DMS114 treated with DMSO at 0.1 percent for 48 hours (cell line): ENCODE measurements at regions not wholly inside any gene's neighbourhood (a gene's known extent, or its start where the extent isn't known, plus 50 kb on each side); places are given as distances from the start of the nearest gene placed in this dataset.

Experiments
- DNase-seq: peaks from one replicate; lab custom pipeline; 2025; ENCODE audit not compliant: unreplicated experiment; lab: John Stamatoyannopoulos, UW

DNA sequence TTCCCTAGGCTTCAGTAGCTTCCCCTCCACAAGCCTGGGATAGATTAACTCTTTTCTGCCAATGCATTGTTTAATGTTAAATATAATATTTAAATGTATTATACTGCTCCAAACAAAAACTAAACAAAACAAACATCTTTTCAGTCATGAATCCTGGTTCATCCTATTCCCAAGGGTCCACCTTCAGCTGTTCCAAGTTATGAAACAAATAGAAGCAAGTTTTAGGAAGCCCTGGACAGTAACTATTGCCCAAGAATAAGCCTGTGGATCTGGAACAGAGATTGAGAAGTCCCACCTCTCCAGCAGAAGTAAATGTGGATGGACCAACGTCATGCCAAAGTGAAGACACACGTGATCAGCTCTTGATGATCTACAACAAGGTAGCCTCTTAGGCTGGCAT is 408.1 kb downstream of the SETD4 start:
- DNase-seq: no peak

DNA sequence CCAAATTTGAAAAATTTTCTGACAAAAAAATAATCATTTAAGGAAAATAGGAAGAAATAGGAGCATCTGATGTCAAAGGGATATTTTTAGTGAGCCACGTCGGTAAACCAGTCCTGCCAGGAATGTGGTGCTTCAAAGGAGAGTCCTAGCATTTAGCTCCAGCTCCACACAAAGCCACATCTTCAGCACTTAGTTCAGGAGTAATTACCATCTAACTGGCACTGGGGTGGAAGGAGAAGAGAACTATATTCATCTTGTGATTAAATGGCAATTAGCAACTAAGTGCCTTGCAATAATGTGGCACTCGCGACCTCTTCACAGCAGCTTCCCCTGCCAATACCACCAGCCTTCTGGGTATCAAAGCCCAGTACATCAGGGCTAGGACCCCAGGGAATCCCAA is 409.1 kb downstream of the SETD4 start:
- no peak for DNase-seq

DNA sequence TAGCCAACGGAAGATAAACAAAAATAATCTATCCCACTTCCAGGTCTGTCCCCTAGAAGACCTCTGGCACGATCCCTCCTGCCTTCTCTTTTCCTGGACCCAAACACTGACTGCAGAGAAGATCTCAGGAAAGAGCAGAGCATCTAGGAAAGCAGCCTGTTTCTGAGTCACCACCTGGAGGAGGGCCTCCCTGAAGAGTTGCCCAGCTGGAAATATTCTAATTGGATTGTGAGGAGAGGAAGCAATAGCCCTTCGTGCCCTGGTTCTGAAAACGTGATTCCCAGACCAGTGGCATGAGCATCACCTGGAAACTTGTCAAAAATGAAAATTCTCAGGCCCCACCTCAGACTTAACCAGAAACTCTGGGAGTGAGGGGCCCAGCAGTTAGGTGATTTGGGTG is 411.1 kb downstream of the SETD4 start:
- no peak for DNase-seq

DNA sequence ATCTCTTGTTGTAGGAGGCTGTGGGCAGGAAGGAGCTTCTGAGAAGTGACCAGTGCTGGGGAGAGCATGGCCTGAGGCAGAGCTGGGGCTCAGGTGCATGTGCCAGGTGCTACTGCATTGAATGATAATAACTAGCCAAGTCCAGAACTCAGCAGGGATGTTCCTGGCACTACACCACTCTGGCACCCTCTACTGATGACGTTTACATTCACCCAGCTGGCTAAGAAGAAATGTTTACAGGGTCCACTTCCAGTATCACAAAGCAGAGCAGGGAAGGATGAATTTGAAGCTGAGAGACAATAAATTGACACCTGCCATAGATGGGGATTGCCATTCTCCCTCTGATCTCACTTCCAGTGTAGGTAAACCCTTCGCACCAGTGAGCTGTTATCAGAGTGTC is 411.8 kb downstream of the SETD4 start:
- no peak for DNase-seq

DNA sequence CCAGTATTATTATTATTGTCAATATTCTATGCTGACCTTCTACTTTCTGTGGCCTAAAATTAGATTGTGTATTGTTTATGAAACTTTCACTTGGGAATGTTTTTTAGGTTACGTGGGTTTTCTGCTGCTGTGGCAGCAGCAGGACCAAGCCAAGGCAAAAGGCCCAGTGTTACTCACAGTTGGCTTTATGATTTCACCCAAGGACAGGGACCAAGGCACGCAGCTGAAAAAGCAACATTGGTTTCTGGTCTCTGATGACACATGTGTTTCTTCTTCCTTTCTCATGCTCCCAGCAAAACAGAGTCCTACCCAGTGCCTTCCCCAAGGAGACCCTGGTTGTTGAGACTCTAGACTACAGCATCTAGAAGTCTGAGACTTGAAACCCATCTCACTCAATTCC is 413.7 kb downstream of the SETD4 start:
- DNase-seq: no peak

DNA sequence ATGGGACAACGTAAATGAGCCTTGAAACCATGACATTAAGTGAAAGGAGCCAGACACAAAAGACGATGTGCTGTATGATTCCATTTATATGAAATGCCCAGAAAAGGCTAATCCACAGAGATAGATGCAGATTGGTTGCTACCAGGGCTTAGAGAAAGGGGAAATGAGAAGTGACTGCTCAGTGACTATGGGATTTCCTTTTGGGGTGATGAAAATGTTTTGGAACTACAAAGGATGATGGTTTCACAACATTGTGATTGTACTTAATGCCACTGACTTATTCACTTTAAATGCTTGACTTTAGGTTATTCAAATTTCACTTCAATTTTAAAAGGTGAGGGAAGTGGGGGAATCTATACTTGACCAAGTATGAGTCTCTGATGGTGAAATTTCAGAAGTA is 414.3 kb downstream of the SETD4 start:
- DNase-seq: no peak

DNA sequence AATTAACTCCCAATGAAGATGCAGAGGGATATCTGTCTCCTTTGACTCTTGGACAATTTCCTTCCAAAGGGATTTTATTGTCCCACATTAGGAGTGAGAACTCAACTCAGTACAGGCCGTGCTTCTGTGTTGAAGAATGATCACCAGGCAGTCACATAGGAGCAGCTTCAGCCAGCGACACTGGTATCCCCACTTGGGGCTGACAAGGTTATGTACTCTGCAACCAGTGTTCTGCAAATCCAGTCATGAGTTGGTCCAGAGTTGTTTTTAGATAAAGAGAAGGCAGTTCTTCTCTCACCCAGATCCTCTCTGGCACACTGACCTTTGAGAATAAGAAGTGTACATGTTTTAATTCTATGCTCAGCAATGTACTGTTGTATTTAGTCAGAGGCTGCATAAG is 415.8 kb downstream of the SETD4 start:
- DNase-seq: no peak

DNA sequence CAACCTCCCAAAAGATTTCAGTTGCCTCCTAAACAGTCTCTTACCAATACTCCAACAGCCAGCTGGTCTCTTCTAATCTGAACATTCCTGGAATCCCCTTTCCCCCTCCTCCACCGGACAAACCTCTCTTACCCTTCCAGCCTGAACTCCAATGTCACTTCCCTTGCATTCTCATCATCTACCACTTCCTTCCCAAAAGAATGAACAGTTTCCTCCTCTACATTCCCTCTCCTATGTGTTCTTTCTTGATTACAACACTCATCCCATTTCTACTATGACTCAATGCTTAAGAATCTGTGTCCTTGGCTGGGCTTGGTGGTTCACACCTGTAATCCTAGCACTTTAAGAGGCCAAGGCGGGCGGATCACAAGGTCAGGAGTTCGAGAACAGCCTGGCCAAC is 417.1 kb downstream of the SETD4 start:
- DNase-seq: no peak

DNA sequence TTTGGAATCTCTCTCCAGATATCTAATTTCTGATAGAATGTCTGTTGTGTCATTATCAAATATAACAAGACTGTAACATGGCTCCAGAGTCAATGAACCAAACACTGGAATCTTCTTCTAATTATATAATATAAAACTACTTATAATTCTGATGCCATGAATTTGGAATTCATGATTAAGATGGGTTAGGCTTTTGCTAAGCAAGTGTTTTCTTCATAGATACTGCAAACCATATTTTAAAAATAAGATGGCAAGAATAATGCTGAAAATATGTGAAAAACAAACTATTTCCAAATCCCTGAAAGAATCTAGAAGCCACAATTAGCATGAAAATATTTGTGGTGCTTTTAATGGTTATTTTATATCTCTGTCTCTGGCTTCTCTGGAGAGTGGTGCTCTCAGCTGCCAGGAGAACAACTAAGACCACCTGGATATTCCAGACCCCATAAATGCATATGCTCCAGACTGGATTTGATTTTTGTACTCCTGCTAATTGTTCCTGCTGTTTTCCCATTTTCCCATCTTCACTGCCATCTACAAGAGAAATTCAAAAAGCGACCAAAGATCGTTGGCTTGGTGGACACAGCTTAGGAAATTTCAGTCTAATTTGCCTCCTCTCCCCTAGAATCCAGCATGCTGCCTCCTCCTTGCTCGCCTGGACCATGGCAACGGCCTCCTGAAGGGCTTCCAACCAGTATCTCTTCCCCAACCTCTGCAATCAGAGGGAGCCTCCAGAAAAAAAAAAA is 418.9 kb downstream of the SETD4 start:
- DNase-seq: no peak

DNA sequence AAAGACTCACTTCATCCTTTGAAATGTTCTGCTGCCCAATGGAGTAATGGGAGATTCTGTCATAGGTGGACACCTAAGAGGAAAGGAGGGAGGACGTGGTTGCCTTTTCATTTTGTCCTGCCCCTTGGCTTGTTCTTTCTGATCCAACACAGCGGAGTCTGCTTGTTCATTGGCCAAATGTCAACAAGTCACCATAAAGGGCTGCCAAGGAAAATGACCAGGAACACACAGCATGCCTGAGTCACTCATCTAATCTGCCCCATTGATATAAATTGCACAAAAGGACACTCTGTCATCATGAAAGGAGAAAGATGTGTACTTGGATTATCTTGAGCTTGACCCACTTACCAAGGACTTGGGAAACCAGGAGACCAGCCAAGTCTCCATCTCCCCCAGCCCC is 422.9 kb downstream of the SETD4 start:
- DNase-seq: no peak

DNA sequence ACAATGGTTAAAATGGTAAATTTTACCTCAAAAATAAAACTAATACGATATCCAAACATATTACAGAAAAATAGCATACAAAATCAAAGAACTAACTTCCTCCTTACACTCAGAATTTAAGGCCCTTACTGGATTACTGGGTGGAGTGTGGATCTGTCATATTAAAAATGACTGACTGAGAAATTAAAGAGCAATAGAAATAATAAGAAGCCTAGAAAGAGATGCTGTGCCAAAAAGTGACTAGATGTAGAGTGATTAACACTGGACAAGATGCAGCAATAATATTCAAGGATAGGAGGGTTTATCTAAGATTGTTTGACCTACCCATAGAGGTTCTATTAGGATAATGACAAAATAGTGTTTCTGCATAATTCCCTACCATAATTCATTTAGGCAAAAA is 424.3 kb downstream of the SETD4 start:
- no peak for DNase-seq

DNA sequence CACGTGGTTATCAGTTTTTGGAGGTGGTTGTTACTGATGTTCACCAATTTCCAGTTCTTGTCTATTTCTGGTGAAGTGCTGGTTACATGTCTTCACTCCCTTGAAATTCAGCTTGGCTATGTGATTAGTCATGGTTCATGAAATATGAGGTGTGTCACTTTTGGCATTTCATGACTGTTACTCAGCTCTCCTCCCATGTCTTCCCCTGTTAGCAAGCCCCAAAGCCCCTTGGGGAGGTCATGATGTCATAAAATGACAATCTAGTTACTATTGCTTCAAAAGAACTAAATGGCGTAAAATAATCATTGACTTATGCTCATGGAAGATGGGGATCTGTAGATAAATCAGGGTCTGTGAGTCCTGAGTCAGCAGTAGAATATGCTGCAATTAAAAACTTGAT is 425.1 kb downstream of the SETD4 start:
- no peak for DNase-seq

DNA sequence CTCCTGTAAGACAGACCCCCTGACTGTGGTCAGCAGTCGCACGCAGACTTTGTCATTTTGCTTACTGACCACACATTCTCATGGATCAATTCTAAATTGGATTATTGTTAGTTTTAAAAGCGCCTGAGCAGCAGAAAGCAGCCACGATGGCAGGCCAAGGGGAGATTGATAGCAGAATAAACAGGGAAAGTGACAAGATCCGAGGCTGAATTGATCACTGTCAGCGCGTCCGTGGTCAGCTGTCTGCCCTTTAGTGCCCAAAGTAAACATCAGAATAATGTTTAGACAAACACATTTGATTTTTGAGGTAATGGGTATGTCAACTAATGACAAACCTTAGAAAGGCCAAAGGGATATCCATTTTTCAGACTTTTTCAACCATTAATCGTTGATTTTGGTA is 426.8 kb downstream of the SETD4 start:
- no peak for DNase-seq

DNA sequence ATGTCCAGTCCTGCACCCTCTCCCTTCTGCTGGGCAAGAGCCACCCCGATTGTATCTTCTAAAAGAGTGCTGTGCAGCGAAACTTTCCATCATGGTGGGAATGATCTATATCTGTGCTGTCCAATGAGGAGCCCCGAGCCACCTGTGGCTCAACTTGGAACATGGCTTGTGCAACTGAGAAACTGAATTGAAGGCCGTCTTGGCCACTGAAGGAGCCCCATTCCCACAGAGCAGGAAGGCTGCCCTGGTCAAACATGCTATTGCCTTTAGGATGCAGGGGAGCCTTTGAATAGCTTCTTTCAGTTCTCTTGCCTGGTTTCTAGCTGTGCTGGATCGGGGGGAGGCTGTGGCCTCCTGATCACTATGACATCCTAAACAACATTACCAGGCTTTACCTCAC is 427.6 kb downstream of the SETD4 start:
- no peak for DNase-seq

DNA sequence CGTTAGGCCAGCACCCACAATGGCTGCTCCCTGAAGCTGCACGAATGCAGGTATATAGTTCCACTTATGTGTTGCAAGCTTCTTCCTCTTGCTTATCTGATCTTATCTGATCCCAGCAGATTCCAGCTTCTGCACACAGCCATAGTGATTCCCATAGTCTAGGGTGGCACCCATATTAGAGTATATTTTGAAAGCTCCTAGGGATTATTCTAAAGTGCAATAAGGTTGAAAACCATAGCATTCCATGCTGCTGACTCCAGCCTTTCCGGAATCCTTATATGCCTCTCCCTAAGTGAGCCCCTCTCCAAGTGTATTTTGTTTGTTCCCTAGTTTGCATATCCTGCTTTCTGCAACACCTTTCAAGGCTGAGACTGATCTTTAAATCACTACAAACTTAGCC is 432.0 kb downstream of the SETD4 start:
- no peak for DNase-seq

DNA sequence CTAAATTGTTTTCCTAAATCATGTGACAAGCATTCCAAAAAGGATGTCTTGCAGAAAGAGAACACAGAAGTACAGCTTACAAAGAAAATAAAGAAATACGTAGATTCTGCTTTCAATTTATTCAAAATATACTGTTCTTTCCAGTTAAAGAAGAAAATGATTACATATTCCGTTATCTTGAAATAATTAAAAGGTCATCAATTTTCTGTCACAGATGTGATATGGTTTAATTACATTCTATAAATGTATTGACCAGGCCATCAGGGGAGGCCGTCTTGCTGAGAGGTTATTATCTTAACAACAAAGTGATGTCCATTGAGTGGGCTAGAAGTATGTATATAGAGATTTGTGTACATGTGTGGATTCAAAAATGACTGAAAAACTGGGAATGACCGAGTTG is 432.9 kb downstream of the SETD4 start:
- no peak for DNase-seq

DNA sequence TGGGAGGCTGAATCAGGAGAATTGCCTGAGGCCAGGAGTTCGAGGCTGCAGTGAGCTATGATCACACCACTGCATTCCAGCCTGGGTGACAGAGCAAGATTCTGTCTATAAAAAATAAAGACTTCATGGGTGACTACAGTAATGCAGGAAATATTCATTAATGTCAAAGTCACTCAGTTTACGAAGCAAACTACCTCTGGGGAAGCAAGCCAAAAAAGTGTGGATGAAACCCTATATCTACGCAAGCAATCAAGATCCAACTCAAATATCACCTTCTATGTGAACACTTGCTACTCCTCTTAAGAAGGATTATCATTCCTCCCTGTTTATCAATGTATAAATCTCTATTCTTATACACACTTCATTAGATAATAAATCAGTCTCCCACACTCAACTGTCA is 434.8 kb downstream of the SETD4 start:
- DNase-seq: no peak

DNA sequence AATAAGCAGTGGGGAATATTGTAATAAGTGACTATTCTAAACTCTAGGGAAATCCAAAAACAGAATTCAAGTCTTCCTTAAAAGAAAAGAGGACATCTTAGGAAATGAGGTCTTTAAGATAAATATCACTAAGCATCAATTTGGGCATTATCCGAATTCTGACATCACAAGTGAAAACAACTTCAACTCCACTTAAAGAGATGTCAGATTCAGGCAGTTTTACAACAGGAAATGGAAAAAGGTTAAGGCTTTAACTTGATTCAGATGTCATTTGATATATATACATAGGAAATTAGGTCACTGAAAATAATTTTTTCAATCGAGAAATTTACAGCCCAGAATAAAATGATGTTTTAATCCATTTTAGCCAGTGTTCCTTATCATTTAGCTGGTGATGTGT is 435.4 kb downstream of the SETD4 start:
- no peak for DNase-seq

DNA sequence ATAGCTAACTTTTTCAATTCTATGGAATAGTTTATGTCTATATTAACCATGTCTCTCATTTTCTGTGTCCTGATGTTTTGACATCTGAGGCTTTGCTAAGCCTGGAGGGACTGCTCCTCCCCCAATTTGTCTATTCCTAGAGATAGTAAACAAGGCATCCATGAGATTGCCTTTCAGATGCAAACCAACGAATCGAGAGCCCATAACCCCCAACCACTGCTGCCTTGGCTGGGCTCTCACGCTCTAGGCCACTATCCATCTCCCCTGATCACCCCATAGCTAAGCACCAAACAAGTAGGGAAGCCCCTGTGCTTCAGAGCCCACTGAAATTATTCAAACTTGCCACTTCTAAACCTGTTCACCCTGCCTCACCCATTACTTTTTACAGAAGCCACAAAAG is 437.7 kb downstream of the SETD4 start:
- no peak for DNase-seq

DNA sequence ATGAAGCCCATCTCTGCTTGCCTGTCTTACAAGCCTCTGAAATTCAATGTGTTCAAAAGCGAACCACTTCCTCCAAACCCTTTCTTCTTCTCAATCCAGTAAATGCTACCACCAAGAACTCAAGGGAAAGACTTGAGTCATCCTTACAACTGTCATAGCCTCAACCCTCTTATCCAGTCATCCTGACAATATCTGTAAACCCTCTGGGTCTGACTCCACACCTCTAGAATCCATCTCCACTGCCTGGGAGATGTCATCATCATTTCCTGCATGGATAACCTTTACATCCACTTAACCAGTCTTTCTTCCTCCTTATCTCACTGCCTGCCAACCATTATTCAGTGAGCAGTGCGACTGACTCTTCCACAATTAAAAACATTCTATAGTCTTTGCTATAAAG is 441.1 kb downstream of the SETD4 start:
- DNase-seq: no peak

DNA sequence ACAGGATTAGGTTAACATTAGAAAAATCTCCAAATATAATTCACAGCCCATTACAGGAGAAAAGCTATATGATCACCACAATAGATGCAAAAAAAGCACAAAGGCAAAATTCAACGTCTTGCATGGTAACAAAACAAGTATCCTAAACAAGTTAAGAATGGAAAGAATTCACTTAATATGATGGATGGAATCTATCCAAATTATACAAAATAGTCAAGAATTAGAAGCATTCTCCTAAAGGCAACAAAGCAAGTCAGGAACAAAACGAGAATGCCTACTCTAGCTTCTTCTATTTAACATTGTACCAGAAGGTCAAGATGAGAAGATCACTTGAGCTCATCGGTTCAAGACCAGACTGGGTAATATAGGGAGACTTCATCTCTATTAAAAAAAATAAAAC is 442.8 kb downstream of the SETD4 start:
- no peak for DNase-seq

DNA sequence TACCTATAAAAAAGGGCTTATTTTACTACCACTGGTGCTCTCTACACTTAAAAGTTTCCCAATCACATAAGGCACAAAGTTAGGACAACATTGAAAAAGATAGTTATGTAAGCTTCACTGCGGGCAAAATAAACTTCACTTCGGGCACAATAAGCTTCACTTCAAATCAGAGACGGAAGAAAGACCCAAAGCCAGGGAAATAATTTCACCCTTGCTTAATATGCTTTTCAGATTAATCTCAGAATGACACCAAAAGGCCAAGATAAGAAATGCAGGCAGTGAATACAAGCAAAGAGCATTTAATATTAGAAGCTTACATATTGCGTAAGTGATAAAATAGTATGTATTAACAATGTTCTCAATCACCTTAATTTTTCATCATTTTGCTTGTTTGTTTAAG is 444.2 kb downstream of the SETD4 start:
- peak; percentile 0 for DNase-seq

DNA sequence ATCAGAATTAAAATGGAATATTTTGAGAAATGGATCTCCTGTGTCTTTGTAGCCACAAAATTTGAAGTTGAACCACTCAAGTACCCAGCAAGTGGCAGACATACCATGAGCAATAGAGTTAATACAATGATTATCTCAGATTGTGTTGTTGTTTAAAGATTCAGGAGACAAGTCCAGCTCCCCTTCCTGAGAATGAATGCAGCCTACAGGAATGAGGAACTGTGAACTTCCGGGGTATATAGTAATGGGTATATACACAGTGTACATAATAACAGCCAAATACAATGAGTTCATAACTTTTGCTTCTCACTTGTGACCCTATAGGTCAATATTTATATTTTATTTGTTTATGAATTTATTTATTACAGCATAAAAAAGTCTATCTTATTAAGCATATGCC is 445.0 kb downstream of the SETD4 start:
- no peak for DNase-seq
